HepG2 (cell line): ENCODE measurements at regions not wholly inside any gene's neighbourhood (a gene's known extent, or its start where the extent isn't known, plus 50 kb on each side); places are given as distances from the start of the nearest gene placed in this dataset.
"Not testable (repeated sequence)": the region's sequence is repeated elsewhere in the genome, so short reads cannot be mapped to it uniquely, and the experiment has no call there.

Source experiments
- FOXJ3 ChIP-seq: sonication (generic); formaldehyde crosslinking; IDR thresholded peaks from 2 replicates; pipeline ENCODE4 v1.4.0; 2020; ENCODE audit warnings: missing genetic modification reagents, mild to moderate bottlenecking, borderline replicate concordance
- HDAC2 ChIP-seq: sonication (generic); formaldehyde crosslinking; IDR thresholded peaks from 2 replicates; pipeline ENCODE4 v1.4.0; 2020; ENCODE audit warnings: missing genetic modification reagents
- KLF16 ChIP-seq, 2 experiments: sonication (generic) in 1 of 2; formaldehyde crosslinking in 1 of 2; IDR thresholded peaks; 2 replicates each; pipeline versions ENCODE4 v1.6.1 to v1.8.0; 2016 to 2023; ENCODE audit warnings: missing genetic modification reagents in 2 of 2, missing compliant biosample characterization in 1 of 2
- NR2C2 ChIP-seq: sonication (generic); formaldehyde crosslinking; IDR thresholded peaks from 2 replicates; pipeline ENCODE4 v1.4.0; 2020; ENCODE audit warnings: missing genetic modification reagents, mild to moderate bottlenecking, moderate library complexity, borderline replicate concordance
- PHF8 ChIP-seq: sonication (generic); formaldehyde crosslinking; IDR thresholded peaks from 2 replicates; pipeline ENCODE4 v1.5.0; 2020; ENCODE audit warnings: missing genetic modification reagents
- SMARCE1 ChIP-seq: fragments of 450-650 bp; IDR thresholded peaks from 2 replicates; pipeline ENCODE4 v1.6.1; 2017; ENCODE audit warnings: borderline replicate concordance
- SP1 ChIP-seq, 2 experiments: fragments of 450-650 bp in 1 of 2; sonication (generic) in 1 of 2; formaldehyde crosslinking in 1 of 2; IDR thresholded peaks; 2 replicates each; pipeline versions ENCODE4 v1.4.0 to v1.6.1; 2016 to 2020; ENCODE audit warnings: missing genetic modification reagents in 1 of 2
- U2AF2 ChIP-seq: fragments of 200-400 bp; formaldehyde crosslinking; IDR thresholded peaks from 2 replicates; pipeline ENCODE4 v1.6.1; 2017; ENCODE audit warnings: low read depth, mild to moderate bottlenecking, low read length
- ZNF670 ChIP-seq: sonication (generic); formaldehyde crosslinking; IDR thresholded peaks from 2 replicates; pipeline ENCODE4 v1.8.0; 2022; ENCODE audit warnings: mild to moderate bottlenecking, missing genetic modification reagents, borderline replicate concordance
- TF ChIP-seq, protein P1 (sequence below): sonication (generic); formaldehyde crosslinking; IDR thresholded peaks from 2 replicates; pipeline ENCODE4 v1.8.0; 2023; ENCODE audit warnings: mild to moderate bottlenecking, missing genetic modification reagents
- TF ChIP-seq, protein P2 (sequence below): sonication (generic); formaldehyde crosslinking; IDR thresholded peaks from 2 replicates; pipeline ENCODE4 v1.4.0; 2020; ENCODE audit warnings: missing genetic modification reagents, borderline replicate concordance
- TF ChIP-seq, protein P3 (sequence below): sonication (generic); formaldehyde crosslinking; IDR thresholded peaks from 2 replicates; pipeline ENCODE4 v1.5.0; 2020; ENCODE audit warnings: mild to moderate bottlenecking, missing genetic modification reagents
- TF ChIP-seq, protein P4 (sequence below): sonication (generic); formaldehyde crosslinking; IDR thresholded peaks from 2 replicates; pipeline ENCODE4 v1.5.0; 2020; ENCODE audit warnings: mild to moderate bottlenecking, missing genetic modification reagents, moderate library complexity
- TF ChIP-seq, protein P5 (sequence below): sonication (generic); formaldehyde crosslinking; IDR thresholded peaks from 2 replicates; pipeline ENCODE4 v1.4.0; 2020; ENCODE audit warnings: missing genetic modification reagents, mild to moderate bottlenecking, borderline replicate concordance

DNA sequence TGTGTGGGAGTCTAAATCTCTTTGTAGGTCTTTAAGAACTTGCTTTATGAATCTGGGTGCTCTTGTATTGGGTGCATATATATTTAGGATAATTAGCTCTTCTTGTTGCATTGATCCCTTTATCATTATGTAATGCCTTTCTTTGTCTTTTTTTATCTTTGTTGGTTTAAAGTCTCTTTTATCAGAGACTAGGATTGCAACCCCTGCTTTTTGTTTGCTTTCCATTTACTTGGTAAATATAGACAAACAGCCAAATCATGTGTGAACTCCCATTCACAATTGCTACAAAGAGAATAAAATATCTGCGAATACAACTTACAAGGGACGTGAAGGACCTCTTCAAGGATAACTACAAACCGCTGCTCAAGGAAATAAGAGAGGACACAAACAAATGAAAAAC, 198.2 kb upstream of the APCDD1 start:
- TF ChIP-seq PHF8 (CRISPR knock-in tag); ZNF670; HDAC2 (CRISPR knock-in tag); NR2C2; SMARCE1; FOXJ3 (CRISPR knock-in tag); SP1 (IDR thresholded peaks at IDR 0.05); SP1 (CRISPR knock-in tag; IDR thresholded peaks at IDR 0.05); U2AF2; KLF16 (CRISPR knock-in tag; IDR thresholded peaks at IDR 0.05): not testable (repeated sequence)
- TF ChIP-seq, protein P1, sequence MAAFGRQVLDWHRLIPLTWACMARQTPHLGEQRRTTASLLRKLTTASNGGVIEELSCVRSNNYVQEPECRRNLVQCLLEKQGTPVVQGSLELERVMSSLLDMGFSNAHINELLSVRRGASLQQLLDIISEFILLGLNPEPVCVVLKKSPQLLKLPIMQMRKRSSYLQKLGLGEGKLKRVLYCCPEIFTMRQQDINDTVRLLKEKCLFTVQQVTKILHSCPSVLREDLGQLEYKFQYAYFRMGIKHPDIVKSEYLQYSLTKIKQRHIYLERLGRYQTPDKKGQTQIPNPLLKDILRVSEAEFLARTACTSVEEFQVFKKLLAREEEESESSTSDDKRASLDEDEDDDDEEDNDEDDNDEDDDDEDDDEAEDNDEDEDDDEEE = not testable (repeated sequence)
- TF ChIP-seq, protein P2, sequence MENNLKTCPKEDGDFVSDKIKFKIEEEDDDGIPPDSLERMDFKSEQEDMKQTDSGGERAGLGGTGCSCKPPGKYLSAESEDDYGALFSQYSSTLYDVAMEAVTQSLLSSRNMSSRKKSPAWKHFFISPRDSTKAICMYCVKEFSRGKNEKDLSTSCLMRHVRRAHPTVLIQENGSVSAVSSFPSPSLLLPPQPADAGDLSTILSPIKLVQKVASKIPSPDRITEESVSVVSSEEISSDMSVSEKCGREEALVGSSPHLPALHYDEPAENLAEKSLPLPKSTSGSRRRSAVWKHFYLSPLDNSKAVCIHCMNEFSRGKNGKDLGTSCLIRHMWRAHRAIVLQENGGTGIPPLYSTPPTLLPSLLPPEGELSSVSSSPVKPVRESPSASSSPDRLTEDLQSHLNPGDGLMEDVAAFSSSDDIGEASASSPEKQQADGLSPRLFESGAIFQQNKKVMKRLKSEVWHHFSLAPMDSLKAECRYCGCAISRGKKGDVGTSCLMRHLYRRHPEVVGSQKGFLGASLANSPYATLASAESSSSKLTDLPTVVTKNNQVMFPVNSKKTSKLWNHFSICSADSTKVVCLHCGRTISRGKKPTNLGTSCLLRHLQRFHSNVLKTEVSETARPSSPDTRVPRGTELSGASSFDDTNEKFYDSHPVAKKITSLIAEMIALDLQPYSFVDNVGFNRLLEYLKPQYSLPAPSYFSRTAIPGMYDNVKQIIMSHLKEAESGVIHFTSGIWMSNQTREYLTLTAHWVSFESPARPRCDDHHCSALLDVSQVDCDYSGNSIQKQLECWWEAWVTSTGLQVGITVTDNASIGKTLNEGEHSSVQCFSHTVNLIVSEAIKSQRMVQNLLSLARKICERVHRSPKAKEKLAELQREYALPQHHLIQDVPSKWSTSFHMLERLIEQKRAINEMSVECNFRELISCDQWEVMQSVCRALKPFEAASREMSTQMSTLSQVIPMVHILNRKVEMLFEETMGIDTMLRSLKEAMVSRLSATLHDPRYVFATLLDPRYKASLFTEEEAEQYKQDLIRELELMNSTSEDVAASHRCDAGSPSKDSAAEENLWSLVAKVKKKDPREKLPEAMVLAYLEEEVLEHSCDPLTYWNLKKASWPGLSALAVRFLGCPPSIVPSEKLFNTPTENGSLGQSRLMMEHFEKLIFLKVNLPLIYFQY (CRISPR knock-in tag) = not testable (repeated sequence)
- TF ChIP-seq, protein P3, sequence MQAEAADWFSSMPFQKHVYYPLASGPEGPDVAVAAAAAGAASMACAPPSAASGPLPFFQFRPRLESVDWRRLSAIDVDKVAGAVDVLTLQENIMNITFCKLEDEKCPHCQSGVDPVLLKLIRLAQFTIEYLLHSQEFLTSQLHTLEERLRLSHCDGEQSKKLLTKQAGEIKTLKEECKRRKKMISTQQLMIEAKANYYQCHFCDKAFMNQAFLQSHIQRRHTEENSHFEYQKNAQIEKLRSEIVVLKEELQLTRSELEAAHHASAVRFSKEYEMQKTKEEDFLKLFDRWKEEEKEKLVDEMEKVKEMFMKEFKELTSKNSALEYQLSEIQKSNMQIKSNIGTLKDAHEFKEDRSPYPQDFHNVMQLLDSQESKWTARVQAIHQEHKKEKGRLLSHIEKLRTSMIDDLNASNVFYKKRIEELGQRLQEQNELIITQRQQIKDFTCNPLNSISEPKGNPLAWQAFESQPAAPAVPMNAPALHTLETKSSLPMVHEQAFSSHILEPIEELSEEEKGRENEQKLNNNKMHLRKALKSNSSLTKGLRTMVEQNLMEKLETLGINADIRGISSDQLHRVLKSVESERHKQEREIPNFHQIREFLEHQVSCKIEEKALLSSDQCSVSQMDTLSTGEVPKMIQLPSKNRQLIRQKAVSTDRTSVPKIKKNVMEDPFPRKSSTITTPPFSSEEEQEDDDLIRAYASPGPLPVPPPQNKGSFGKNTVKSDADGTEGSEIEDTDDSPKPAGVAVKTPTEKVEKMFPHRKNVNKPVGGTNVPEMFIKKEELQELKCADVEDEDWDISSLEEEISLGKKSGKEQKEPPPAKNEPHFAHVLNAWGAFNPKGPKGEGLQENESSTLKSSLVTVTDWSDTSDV = not testable (repeated sequence)
- TF ChIP-seq, protein P4, sequence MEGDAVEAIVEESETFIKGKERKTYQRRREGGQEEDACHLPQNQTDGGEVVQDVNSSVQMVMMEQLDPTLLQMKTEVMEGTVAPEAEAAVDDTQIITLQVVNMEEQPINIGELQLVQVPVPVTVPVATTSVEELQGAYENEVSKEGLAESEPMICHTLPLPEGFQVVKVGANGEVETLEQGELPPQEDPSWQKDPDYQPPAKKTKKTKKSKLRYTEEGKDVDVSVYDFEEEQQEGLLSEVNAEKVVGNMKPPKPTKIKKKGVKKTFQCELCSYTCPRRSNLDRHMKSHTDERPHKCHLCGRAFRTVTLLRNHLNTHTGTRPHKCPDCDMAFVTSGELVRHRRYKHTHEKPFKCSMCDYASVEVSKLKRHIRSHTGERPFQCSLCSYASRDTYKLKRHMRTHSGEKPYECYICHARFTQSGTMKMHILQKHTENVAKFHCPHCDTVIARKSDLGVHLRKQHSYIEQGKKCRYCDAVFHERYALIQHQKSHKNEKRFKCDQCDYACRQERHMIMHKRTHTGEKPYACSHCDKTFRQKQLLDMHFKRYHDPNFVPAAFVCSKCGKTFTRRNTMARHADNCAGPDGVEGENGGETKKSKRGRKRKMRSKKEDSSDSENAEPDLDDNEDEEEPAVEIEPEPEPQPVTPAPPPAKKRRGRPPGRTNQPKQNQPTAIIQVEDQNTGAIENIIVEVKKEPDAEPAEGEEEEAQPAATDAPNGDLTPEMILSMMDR (CRISPR knock-in tag) = not testable (repeated sequence)
- TF ChIP-seq, protein P5, sequence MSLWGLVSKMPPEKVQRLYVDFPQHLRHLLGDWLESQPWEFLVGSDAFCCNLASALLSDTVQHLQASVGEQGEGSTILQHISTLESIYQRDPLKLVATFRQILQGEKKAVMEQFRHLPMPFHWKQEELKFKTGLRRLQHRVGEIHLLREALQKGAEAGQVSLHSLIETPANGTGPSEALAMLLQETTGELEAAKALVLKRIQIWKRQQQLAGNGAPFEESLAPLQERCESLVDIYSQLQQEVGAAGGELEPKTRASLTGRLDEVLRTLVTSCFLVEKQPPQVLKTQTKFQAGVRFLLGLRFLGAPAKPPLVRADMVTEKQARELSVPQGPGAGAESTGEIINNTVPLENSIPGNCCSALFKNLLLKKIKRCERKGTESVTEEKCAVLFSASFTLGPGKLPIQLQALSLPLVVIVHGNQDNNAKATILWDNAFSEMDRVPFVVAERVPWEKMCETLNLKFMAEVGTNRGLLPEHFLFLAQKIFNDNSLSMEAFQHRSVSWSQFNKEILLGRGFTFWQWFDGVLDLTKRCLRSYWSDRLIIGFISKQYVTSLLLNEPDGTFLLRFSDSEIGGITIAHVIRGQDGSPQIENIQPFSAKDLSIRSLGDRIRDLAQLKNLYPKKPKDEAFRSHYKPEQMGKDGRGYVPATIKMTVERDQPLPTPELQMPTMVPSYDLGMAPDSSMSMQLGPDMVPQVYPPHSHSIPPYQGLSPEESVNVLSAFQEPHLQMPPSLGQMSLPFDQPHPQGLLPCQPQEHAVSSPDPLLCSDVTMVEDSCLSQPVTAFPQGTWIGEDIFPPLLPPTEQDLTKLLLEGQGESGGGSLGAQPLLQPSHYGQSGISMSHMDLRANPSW (CRISPR knock-in tag) = not testable (repeated sequence)
